ENCODE measurements at regions not wholly inside any gene's neighbourhood (a gene's known extent, or its start where the extent isn't known, plus 50 kb on each side); places are given as distances from the start of the nearest gene placed in this dataset.

GRCh38 chr4:12239897-12240636, 811.4 kb upstream of the HS3ST1 start:
- H3K27ac Mint-ChIP-seq: no peak overlapping the region
- Histone ChIP-seq H3K27ac (ENCODE audit: low read depth, low read length) (no peak overlapping the region), H3K9me3 (ENCODE audit: control insufficient read depth, low read length) (no peaks in the 10 kb centered on the region), H3K9ac (ENCODE audit: extremely low read depth, low read length, poor library complexity, severe bottlenecking) (no peak overlapping the region), H3K4me1 (ENCODE audit: control insufficient read depth, insufficient read depth, low read length) (no peaks in the 10 kb centered on the region), H3K36me3 (ENCODE audit: control insufficient read depth, insufficient read depth, low read length) (no peaks in the 10 kb centered on the region), H3K4me3 (ENCODE audit: low read length) (no peak overlapping the region), H3K27me3 (ENCODE audit: control insufficient read depth, insufficient read depth, low read length, poor library complexity, severe bottlenecking) (no peaks in the 10 kb centered on the region)
- TF ChIP-seq CTCF (conservative IDR thresholded peaks at IDR 0.05): no peak
- DNase-seq: no peak
- no peaks in the 10 kb centered on the region for H3K36me3 Mint-ChIP-seq (ENCODE audit: low read depth)
- H3K9me3 Mint-ChIP-seq: no peaks in the 10 kb centered on the region
- no peaks in the 10 kb centered on the region for H3K27me3 Mint-ChIP-seq (ENCODE audit: insufficient read depth)
- 68 to 100% methylated on average over 1 to 2 of the region's 3 CpGs for WGBS, 2 experiments (ENCODE audit: insufficient coverage in 1 of 2, insufficient read length in 1 of 2)
- H3K4me1 Mint-ChIP-seq: peaks cover 8% of the 10 kb centered on the region
- no peak overlapping the region for H3K4me3 Mint-ChIP-seq

GRCh38 chr4:12231098-12231497, 802.4 kb upstream of the HS3ST1 start:
- TF ChIP-seq CTCF (conservative IDR thresholded peaks at IDR 0.05): no peak
- H3K27me3 Mint-ChIP-seq (ENCODE audit: insufficient read depth): no peaks in the 10 kb centered on the region
- Histone ChIP-seq H3K9ac (ENCODE audit: extremely low read depth, low read length, poor library complexity, severe bottlenecking) (no peak overlapping the region), H3K9me3 (ENCODE audit: control insufficient read depth, low read length) (no peaks in the 10 kb centered on the region), H3K4me1 (ENCODE audit: control insufficient read depth, insufficient read depth, low read length) (no peaks in the 10 kb centered on the region), H3K4me3 (ENCODE audit: low read length) (no peak overlapping the region), H3K36me3 (ENCODE audit: control insufficient read depth, insufficient read depth, low read length) (no peaks in the 10 kb centered on the region), H3K27me3 (ENCODE audit: control insufficient read depth, insufficient read depth, low read length, poor library complexity, severe bottlenecking) (no peaks in the 10 kb centered on the region), H3K27ac (ENCODE audit: low read depth, low read length) (no peak overlapping the region)
- 90 to 92% methylated on average over 5 to 6 of the region's 6 CpGs for WGBS, 2 experiments (ENCODE audit: insufficient coverage in 1 of 2, insufficient read length in 1 of 2)
- H3K4me3 Mint-ChIP-seq: no peak overlapping the region
- no peak overlapping the region for H3K27ac Mint-ChIP-seq
- DNase-seq: no peak
- H3K36me3 Mint-ChIP-seq (ENCODE audit: low read depth): no peaks in the 10 kb centered on the region
- H3K4me1 Mint-ChIP-seq: no peaks in the 10 kb centered on the region
- no peaks in the 10 kb centered on the region for H3K9me3 Mint-ChIP-seq

GRCh38 chr4:12221031-12221430, 792.3 kb upstream of the HS3ST1 start:
- H3K4me3 Mint-ChIP-seq: no peak overlapping the region
- no peak for DNase-seq
- H3K36me3 Mint-ChIP-seq (ENCODE audit: low read depth): no peaks in the 10 kb centered on the region
- H3K4me1 ChIP-seq (ENCODE audit: control insufficient read depth, insufficient read depth, low read length): no peaks in the 10 kb centered on the region
- H3K4me1 Mint-ChIP-seq: no peaks in the 10 kb centered on the region
- no peaks in the 10 kb centered on the region for H3K36me3 ChIP-seq (ENCODE audit: control insufficient read depth, insufficient read depth, low read length)
- no peak overlapping the region for H3K27ac Mint-ChIP-seq
- H3K9ac ChIP-seq (ENCODE audit: extremely low read depth, low read length, poor library complexity, severe bottlenecking): no peak overlapping the region
- no peaks in the 10 kb centered on the region for H3K27me3 Mint-ChIP-seq (ENCODE audit: insufficient read depth)
- 92 to 94% methylated on average over 2 of the region's 2 CpGs for WGBS, 2 experiments (ENCODE audit: insufficient coverage in 1 of 2, insufficient read length in 1 of 2)
- H3K9me3 ChIP-seq (ENCODE audit: control insufficient read depth, low read length): no peaks in the 10 kb centered on the region
- H3K27ac ChIP-seq (ENCODE audit: low read depth, low read length): no peak overlapping the region
- no peaks in the 10 kb centered on the region for H3K27me3 ChIP-seq (ENCODE audit: control insufficient read depth, insufficient read depth, low read length, poor library complexity, severe bottlenecking)
- no peak for TF ChIP-seq CTCF (conservative IDR thresholded peaks at IDR 0.05)
- H3K4me3 ChIP-seq (ENCODE audit: low read length): no peak overlapping the region
- no peaks in the 10 kb centered on the region for H3K9me3 Mint-ChIP-seq
